GM21526 (cell line): ENCODE measurements at regions not wholly inside any gene's neighbourhood (a gene's known extent, or its start where the extent isn't known, plus 50 kb on each side); places are given as distances from the start of the nearest gene placed in this dataset.
"Not testable (repeated sequence)": the region's sequence is repeated elsewhere in the genome, so short reads cannot be mapped to it uniquely, and the experiment has no call there.

ENCODE experiments used
- ATAC-seq: cut with Tn5 transposase; IDR thresholded peaks from one replicate; pipeline ENCODE4 v1.9.1; 2021; ENCODE audit warnings: moderate library complexity; ENCODE audit not compliant: unreplicated experiment, low FRiP score

DNA sequence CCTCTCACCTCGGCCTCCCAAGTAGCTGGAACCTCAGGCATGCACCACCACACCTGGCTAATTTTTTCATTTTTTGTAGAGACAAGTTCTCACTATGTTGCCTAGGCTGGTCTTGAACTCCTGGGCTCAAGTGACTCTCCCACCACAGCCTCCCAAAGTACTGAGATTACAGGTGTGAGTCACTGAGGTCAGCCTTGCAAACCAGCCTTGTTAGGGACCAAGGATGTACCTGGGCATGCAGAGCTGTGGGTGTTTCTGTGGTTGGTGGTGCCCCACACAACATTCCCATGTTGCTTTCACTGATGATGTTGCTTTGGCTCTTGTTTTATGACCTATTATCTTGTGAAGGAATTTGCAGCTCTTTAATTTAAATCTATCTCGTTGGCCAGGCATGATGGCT is 54.8 kb downstream of the OTUD1 start:
- no peak for ATAC-seq

DNA sequence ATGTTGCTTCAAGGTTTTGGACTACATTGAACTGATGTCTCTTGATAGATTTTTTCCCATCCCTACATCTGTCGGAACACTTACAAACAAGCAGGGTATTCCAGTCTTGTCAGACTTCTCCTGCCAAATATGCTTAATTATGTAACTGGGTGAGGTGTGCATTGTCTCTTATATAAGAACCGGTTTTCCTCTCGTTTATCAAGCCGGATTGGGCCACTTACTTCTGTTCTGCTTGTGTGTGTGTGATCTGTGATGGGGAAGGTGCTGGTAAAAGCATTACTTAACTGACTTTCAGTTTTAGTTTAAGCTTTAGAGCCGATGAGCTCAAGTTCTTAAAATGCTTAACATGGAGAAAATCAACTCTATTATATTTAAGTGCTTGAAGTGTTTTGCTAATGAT is 57.9 kb downstream of the OTUD1 start:
- no peak for ATAC-seq

DNA sequence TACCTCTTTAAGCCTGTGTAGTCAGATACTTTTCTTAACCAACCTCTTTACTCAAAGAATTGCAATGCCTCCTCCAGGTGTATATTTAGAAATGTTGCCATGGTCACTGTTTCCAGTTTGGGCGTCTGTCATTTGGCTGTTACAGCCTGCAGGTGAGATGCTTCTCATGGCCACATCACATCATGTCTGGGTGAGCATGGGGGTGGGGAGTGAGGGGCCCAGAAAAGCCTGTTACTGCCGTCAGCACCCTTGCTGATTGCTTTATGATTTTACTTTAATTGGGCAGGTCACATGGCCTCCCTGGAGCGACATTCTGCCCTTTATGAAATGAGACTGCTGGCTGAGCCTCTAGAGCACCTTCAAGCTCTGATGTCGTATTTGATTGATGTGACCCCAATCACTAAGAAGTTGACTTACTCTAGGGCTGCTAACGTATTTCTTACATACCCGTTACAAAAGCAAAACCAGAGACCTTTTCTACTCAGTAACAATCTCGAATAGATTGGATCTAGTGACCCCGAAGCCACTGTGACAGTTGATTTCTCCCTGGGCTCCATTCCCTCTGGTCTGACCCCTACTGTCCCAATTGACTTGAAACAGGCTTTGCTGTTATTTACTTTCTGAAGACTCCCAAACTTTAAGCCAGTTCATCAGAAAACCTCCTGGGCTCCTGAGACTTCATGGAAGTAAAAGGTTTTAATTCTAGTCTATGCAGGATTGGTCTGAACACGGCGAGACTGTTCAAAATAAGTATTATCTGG is 60.7 kb downstream of the OTUD1 start:
- ATAC-seq: no peak

DNA sequence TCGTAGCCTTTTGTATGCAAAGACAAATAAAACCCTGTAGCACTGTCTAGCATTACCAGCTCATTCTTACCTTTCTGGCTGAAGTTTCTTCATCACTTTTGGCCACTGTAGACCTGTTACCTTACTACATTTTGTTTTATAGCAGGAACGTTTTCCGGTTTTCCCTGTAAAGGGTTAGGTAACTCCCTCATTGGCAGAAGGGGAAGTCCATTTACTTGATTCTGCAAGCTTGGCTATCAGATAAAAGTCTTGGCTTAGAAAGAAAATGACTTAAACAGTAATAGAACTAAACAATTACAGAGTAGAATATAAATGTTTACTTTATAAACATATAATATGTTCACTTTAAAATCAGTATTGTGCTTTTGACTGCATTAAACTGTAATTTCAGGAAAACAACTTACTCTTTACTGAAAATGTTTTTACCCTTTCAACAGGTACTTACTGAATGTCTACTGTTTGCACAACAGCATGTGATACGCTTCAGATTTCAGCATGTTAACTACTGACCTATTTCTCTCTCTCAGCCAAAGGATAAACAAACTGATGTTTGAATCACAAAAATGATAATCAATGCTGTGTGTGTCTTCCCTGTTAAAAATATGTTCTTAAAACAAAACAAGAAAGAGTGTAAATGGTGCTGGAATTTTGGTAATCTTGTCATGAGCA is 67.1 kb downstream of the OTUD1 start:
- ATAC-seq: no peak

DNA sequence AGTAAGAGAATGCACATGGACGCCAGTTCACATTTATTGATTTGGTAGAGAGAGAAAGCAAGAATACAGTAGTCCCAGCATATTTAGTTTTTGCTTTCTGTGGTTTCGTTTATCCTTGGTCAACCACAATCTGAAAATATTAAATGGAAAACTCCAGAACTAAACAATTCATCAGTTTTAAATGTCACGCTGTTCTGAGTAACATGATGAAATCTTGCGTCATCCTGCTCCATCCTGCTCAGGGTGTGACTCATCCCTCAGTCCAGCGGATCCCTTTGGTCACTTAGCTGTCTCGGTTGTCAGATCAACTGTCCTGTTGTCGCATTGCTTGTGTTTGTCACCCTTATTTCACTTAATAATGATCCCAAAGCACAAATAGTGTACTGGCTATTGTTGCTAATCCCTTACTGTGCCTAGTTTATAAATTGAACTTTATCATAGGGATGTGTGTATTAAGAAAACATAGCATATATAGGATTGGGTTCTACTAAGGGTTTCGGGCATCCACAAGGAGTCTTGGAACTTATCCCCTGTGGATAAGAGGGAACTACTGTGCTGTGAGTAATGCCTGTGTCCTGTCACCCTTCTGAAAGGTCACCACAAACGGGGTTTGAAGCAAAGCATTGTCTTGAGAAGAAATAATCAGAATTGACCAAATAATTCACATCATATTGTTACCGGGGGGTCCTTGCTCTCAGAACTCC is 73.6 kb downstream of the OTUD1 start:
- ATAC-seq: no peak

DNA sequence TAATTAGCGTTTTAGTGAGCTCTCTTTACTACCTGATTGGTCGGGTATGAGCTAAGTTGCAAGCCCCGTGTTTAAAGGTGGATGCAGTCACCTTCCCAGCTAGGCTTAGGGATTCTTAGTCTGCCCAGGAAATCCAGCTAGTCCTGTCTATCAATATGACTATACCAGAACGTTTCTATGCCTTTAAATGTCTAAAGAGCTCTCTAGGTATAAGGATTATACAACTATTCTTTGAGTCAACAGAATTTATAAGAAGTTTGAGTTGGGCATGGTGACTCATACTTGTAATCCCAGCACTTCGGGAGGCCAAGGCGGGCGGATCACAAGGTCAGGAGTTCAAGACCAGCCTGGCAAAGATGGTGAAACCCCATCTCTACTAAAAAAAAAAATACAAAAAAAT is 74.7 kb downstream of the OTUD1 start:
- ATAC-seq: not testable (repeated sequence)

DNA sequence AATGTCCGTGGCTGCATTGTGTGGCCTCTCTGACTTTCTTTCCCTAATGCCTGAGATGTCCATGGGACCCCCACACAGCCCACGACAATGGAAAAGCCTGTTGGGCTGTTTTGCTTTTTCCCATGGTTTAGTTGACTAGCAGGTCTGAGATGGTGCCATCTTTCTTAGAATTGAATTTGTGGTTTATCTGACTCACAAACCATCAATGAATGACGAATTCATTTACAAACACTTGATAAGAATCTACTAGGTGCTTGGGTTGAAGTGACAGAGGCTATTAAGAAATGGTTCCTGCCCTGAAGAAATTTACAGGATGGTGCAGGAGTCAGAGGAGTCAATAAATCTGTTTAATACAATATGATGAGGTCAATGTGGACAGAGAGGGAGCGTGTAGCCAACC is 75.4 kb downstream of the OTUD1 start:
- no peak for ATAC-seq

DNA sequence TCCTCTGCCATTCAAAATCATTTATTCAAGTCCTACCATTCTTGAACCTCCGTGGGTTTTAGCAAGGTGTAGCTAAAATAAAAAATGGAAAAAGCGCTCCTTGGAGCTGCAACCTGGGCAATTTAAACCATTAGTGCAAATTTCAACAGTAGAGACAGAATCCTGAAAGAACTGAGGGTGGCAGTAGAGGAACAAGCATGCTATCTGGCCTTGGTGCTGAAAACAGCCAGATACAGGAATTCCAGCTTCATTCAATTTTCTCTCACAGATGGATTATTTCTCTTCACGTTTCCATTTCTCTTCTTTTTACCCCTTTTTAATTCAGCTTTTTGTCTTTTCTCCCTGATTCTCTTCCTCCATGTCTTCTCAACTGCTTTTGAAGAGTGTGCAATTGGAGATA is 77.7 kb downstream of the OTUD1 start:
- no peak for ATAC-seq

DNA sequence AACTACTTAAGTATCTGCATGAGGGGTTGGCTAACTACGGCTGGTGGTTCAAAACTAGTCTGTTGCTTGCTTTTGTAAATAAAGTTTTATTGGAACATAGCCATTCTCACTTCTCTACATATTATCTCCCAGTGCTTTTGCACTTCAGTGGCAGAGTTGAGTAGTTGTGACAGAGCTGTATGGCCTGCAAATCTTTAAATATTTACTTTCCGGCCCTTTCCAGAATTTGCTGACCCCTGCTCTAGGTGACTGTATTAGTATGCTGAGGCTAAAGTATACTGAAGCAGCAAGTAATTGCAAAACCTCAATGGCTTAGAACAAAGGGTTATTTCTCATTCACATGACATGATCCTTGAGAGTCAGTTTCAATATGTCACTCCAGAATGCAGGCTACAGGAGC is 78.3 kb downstream of the OTUD1 start:
- no peak for ATAC-seq

DNA sequence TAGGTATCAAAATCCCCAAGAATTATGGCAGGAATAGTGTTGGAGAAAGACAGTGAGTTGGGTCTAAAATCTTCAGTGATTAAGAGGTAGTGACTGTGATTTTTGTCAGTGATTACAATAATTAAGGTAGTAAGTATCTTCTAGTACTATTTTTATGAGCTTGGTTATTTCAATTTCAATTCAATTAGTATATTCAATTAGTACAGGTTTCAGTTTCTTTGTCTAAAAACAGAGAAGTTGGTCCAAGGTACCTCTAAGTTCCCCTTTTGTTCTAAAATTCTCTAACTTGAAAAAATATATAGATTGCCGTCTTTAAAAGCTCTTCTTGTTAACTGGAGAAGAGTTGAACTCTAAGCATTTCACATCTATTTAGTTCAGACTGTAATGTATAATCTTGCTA is 82.9 kb downstream of the OTUD1 start:
- no peak for ATAC-seq

DNA sequence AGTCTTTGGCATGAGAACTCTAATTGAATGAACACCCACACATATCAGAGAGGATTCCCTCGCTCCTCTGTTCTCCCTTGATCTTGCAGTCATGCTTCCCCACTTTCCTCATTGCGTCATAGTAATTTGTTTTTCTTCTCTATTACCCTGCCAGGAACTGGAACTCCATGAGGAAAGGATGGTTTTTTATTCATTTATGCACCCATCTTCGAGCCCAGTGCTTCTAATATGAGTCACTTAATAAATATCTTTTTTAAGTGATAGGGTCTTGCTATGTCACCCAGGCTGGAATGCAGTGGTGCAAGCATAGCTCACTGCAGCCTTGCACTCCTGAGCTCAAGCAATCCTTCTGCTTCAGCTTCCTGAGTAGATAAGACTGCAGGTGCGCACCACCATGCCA is 83.5 kb downstream of the OTUD1 start:
- no peak for ATAC-seq

DNA sequence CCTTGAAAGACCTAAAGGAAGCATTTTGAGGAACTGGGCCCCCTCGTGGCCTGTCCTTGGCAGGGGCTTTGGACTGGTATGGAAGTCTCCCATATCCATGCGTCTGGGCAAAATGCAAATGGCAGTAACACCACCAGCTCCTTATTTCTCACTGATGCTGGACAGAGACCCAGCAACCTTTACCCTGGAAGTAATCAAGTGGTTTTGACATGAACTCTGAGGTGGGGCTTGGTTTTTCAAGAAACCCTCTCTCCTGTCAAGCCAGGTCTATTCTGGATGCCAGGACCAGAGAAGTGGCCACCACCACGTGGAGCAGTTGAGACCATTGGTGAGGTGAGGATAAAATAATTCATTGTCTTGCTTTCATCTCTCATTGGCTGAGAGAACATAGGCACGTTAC is 84.4 kb downstream of the OTUD1 start:
- ATAC-seq: no peak

DNA sequence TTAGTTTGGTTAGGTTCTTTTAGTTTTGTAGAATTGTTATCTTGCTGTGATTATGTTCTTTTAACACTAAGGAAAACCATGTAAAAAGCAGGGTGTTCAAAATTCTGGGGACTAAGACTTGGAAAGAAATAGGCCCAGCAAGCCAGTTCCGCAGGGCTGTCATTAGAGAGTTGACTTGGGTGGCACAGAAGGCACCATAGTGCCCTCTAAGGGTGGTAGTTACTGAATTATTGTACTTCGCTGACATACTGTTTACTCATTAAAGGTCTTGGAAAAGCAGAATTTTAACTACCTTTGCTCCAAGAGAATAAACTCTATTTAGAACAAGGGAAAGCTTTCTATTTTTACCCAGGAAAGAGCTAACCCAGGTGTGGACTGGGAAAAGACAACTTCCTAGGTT is 86.5 kb downstream of the OTUD1 start:
- ATAC-seq: no peak

DNA sequence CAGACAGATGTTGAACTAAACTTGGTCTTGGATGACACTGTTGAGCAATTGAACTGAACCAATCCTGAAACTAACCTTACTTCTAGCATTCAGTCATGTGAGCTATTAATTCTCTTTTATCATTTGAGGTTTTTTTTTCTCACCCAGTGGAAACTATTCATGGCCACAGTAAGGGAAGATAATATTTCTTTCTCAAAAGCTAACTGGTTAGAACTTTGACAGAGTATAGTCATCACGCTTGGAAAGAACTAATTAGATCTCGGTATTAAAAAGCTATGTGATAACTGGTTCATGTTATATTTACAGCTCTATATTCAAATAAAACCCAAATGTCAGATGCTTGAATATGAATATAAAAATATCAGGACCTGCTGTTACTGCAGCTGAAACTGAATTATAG is 89.5 kb downstream of the OTUD1 start:
- no peak for ATAC-seq

DNA sequence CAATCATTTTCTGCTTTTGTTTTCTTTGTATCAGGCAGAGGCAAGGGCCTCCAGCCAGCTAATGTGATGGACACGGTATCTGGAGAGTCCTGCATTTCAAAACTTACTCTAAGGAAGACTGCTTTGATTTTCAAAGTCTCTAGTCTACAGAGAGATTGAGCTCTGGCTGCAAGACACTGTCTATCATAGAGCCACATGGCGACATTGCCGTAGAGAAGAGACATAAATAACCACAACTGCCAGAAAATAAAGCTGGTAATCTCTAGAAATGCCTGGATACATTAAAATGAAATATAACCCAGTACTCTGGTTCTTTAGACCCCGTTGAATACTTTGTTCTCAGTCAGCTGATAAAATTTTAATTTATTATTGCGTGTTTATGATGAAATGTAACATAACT is 90.8 kb downstream of the OTUD1 start:
- no peak for ATAC-seq

DNA sequence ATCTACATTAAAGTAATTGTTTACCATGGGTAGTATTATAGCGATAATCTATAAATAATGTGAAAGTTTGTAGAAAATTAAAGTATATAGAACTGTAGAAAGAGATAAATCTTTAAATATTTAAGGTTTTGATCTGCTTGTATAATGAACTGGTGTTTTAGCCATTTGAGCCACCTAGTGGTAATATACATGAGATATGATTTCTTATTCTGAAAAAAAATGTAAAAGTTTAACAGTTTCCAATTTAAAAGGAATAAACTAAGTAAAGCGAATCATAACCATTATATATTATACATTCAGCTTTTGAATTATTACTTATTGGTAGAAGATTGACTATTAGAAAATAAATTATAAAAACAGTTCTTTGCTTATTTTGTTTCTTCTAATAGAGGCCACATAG is 91.2 kb downstream of the OTUD1 start:
- ATAC-seq: no peak

DNA sequence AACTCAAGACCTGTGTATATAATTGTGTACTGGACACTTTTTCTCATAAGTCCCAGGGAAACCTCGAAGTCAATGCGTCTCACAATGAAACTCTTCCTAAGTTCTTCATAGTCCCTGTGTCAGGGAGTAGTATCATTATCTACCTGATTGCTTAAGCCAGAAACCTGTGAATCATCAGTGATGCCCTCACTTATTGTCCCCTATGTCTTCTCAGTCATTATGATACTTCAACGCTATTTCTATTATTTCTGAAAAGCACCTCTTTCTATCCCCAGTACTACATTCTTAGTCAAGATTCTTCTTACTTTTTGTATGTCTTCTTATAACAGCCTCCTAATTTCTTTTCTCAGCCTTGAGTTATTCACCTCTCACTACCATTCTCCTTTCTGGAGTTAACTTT is 94.3 kb downstream of the OTUD1 start:
- ATAC-seq: no peak

DNA sequence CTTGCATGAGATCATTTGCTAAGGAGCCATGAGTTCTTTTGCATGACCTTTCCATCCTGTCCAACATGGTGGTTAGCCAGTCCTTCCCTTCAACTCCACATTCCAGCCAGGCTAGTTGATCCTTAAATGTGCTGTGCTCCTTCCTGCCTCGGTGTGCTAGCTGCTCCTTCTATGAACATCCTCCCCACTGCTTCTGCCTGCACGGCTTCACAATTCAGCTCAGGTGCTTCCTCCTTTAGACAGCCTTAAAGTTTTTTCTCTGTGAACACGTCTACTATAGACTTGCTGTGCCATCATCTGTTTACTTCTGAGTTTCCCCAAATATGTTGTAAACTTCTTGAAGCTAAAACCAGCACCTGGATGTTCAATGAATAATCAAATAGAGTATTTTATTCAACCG is 95.5 kb downstream of the OTUD1 start:
- no peak for ATAC-seq

DNA sequence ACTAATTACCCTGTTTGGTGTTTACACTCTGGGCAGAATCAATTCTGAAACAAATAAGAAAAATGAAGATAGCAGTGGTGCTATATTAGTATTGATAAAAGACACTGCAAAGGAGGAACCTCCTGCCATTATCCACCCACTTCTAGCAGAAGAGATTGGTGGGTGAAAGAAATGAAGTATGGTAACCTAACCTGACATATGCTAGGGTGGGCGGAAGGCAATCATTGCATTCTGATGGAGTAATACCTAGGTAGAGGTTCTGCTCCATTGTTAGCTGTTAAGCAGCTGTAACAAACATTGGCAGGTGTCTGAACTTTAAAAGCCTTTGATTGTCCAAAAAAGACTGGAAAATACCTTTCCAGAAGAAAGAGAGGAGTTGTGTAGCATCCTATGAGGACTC is 95.9 kb downstream of the OTUD1 start:
- no peak for ATAC-seq

DNA sequence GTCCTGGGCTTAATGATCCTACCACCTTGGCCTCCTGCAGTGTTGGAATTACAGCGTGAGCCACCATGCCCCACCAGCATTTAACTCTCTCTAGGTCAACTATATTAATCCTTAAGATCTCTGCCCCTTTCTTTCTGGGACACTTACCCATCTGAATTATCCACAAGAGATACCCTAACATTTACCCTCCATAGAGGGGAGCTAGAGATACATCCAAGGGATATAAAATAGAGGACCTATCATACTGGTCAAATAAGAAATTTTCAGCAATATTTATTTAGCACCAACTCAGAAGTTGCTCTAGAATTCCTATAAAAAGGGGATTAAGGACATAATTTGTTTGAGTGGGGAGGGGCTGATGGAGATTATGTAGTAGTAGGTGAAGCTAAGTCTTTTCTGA is 96.5 kb downstream of the OTUD1 start:
- ATAC-seq: no peak

DNA sequence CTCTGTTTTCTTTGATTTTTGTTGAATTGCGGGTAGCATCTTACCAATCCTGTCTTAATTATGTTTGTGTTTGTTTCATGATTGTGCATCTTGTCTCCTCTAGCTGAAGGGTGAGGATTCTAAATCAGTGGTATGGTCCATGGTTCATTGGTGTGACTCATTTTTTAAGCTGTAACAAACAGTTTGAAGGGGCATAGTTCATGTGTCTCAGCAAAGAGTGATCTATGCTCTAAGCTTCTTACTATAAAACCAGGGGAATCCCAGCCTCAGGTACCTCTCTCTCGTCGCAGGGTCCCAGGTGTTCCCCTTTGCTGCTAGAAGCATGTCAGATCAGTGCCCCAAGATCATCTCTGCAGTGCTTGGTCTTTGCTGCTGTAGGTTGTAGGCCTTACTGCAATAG is 100.1 kb downstream of the OTUD1 start:
- no peak for ATAC-seq
